GM23338 (cell line): ENCODE measurements at regions not wholly inside any gene's neighbourhood (a gene's known extent, or its start where the extent isn't known, plus 50 kb on each side); places are given as distances from the start of the nearest gene placed in this dataset.

Source experiments
- EZH2 ChIP-seq: fragments of 200-600 bp; sonication (generic); IDR thresholded peaks from one replicate; pipeline ENCODE4 v1.8.0; 2017; ENCODE audit warnings: antibody characterized with exemption, mild to moderate bottlenecking, low read depth; ENCODE audit not compliant: unreplicated experiment
- EZH2phosphoT487 ChIP-seq: fragments of 200-600 bp; sonication (generic); IDR thresholded peaks from one replicate; pipeline ENCODE4 v1.8.1; 2018; ENCODE audit warnings: antibody characterized with exemption; ENCODE audit not compliant: unreplicated experiment
- JUNB ChIP-seq: IDR thresholded peaks from one replicate; pipeline ENCODE4 v1.6.1; 2016; ENCODE audit warnings: antibody characterized with exemption; ENCODE audit not compliant: unreplicated experiment
- NANOG ChIP-seq: IDR thresholded peaks from 2 replicates; pipeline ENCODE4 v1.6.1; 2016; ENCODE audit warnings: antibody characterized with exemption, borderline replicate concordance
- POLR2AphosphoS5 ChIP-seq: IDR thresholded peaks from 2 replicates; pipeline ENCODE4 v1.6.1; 2016; ENCODE audit warnings: antibody characterized with exemption, low read depth
- STAT1 ChIP-seq: IDR thresholded peaks from one replicate; pipeline ENCODE4 v1.6.1; 2016; ENCODE audit warnings: antibody characterized with exemption; ENCODE audit not compliant: unreplicated experiment
- TF ChIP-seq, protein P1 (sequence below): fragments of 250-450 bp; sonication (Bioruptor Pico); IDR thresholded peaks from 2 replicates; pipeline ENCODE4 v1.5.0; 2020; ENCODE audit warnings: mild to moderate bottlenecking, moderate library complexity
- TF ChIP-seq, protein P2 (sequence below): IDR thresholded peaks from one replicate; pipeline ENCODE4 v1.6.1; 2018; ENCODE audit warnings: antibody characterized with exemption; ENCODE audit not compliant: unreplicated experiment
- TF ChIP-seq, protein P3 (sequence below): IDR thresholded peaks from 2 replicates; pipeline ENCODE4 v1.6.1; 2016; ENCODE audit warnings: antibody characterized with exemption

DNA sequence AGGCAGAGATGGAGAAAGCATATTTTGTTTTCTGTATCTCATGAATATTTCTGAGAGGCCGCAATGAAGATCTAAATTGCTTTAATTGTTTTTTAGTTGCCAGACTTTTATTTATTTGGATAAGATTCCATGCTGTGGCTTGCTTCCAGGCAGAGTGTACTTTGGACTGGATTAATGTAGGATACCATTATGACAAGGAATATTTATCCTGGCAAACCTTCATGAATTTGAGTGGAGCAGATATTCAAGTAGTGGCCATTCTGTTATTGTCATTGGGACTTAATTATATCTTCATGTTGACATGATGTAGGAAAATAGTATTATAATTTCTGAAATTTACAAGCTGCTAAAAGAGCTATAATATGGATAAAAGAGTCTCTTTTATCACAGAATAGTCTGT is 182.9 kb downstream of the C4orf33 start (continued):
- TF ChIP-seq, protein P1, sequence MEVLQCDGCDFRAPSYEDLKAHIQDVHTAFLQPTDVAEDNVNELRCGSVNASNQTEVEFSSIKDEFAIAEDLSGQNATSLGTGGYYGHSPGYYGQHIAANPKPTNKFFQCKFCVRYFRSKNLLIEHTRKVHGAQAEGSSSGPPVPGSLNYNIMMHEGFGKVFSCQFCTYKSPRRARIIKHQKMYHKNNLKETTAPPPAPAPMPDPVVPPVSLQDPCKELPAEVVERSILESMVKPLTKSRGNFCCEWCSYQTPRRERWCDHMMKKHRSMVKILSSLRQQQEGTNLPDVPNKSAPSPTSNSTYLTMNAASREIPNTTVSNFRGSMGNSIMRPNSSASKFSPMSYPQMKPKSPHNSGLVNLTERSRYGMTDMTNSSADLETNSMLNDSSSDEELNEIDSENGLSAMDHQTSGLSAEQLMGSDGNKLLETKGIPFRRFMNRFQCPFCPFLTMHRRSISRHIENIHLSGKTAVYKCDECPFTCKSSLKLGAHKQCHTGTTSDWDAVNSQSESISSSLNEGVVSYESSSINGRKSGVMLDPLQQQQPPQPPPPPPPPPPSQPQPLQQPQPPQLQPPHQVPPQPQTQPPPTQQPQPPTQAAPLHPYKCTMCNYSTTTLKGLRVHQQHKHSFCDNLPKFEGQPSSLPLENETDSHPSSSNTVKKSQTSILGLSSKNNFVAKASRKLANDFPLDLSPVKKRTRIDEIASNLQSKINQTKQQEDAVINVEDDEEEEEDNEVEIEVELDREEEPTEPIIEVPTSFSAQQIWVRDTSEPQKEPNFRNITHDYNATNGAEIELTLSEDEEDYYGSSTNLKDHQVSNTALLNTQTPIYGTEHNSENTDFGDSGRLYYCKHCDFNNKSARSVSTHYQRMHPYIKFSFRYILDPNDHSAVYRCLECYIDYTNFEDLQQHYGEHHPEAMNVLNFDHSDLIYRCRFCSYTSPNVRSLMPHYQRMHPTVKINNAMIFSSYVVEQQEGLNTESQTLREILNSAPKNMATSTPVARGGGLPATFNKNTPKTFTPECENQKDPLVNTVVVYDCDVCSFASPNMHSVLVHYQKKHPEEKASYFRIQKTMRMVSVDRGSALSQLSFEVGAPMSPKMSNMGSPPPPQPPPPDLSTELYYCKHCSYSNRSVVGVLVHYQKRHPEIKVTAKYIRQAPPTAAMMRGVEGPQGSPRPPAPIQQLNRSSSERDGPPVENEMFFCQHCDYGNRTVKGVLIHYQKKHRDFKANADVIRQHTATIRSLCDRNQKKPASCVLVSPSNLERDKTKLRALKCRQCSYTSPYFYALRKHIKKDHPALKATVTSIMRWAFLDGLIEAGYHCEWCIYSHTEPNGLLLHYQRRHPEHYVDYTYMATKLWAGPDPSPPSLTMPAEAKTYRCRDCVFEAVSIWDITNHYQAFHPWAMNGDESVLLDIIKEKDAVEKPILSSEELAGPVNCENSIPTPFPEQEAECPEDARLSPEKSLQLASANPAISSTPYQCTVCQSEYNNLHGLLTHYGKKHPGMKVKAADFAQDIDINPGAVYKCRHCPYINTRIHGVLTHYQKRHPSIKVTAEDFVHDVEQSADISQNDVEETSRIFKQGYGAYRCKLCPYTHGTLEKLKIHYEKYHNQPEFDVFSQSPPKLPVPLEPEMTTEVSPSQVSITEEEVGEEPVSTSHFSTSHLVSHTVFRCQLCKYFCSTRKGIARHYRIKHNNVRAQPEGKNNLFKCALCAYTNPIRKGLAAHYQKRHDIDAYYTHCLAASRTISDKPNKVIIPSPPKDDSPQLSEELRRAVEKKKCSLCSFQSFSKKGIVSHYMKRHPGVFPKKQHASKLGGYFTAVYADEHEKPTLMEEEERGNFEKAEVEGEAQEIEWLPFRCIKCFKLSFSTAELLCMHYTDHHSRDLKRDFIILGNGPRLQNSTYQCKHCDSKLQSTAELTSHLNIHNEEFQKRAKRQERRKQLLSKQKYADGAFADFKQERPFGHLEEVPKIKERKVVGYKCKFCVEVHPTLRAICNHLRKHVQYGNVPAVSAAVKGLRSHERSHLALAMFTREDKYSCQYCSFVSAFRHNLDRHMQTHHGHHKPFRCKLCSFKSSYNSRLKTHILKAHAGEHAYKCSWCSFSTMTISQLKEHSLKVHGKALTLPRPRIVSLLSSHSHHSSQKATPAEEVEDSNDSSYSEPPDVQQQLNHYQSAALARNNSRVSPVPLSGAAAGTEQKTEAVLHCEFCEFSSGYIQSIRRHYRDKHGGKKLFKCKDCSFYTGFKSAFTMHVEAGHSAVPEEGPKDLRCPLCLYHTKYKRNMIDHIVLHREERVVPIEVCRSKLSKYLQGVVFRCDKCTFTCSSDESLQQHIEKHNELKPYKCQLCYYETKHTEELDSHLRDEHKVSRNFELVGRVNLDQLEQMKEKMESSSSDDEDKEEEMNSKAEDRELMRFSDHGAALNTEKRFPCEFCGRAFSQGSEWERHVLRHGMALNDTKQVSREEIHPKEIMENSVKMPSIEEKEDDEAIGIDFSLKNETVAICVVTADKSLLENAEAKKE = no peak
- TF ChIP-seq NANOG (no peak), JUNB (no peak), POLR2AphosphoS5 (no peak), EZH2phosphoT487 (no peak), STAT1 (no peak), EZH2 (no peak)
- TF ChIP-seq, protein P2, sequence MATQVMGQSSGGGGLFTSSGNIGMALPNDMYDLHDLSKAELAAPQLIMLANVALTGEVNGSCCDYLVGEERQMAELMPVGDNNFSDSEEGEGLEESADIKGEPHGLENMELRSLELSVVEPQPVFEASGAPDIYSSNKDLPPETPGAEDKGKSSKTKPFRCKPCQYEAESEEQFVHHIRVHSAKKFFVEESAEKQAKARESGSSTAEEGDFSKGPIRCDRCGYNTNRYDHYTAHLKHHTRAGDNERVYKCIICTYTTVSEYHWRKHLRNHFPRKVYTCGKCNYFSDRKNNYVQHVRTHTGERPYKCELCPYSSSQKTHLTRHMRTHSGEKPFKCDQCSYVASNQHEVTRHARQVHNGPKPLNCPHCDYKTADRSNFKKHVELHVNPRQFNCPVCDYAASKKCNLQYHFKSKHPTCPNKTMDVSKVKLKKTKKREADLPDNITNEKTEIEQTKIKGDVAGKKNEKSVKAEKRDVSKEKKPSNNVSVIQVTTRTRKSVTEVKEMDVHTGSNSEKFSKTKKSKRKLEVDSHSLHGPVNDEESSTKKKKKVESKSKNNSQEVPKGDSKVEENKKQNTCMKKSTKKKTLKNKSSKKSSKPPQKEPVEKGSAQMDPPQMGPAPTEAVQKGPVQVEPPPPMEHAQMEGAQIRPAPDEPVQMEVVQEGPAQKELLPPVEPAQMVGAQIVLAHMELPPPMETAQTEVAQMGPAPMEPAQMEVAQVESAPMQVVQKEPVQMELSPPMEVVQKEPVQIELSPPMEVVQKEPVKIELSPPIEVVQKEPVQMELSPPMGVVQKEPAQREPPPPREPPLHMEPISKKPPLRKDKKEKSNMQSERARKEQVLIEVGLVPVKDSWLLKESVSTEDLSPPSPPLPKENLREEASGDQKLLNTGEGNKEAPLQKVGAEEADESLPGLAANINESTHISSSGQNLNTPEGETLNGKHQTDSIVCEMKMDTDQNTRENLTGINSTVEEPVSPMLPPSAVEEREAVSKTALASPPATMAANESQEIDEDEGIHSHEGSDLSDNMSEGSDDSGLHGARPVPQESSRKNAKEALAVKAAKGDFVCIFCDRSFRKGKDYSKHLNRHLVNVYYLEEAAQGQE = no peak
- TF ChIP-seq, protein P3, sequence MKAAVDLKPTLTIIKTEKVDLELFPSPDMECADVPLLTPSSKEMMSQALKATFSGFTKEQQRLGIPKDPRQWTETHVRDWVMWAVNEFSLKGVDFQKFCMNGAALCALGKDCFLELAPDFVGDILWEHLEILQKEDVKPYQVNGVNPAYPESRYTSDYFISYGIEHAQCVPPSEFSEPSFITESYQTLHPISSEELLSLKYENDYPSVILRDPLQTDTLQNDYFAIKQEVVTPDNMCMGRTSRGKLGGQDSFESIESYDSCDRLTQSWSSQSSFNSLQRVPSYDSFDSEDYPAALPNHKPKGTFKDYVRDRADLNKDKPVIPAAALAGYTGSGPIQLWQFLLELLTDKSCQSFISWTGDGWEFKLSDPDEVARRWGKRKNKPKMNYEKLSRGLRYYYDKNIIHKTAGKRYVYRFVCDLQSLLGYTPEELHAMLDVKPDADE = no peak
